Mesendoderm (in vitro differentiated cells): ENCODE measurements at regions not wholly inside any gene's neighbourhood (a gene's known extent, or its start where the extent isn't known, plus 50 kb on each side); places are given as distances from the start of the nearest gene placed in this dataset.

ENCODE experiments used
- DNase-seq: peaks from one replicate; pipeline ENCODE4 v3.0.0; 2013
- H2AK5ac ChIP-seq: 2 replicates; pipeline ENCODE4 v1.6.1; 2013; ENCODE audit warnings: low read length, inconsistent platforms
- H2BK120ac ChIP-seq: 2 replicates; pipeline ENCODE4 v1.6.1; 2013; ENCODE audit warnings: low read depth, mild to moderate bottlenecking, low read length, moderate library complexity, mixed read lengths
- H2BK15ac ChIP-seq: replicated peaks from 2 replicates; pipeline ENCODE4 v1.6.1; 2013; ENCODE audit warnings: low read depth, mild to moderate bottlenecking, moderate library complexity
- H2BK5ac ChIP-seq: 2 replicates; pipeline ENCODE4 v1.6.1; 2013; ENCODE audit warnings: low read length, inconsistent platforms
- H3K18ac ChIP-seq: 2 replicates; pipeline ENCODE4 v1.6.1; 2013; ENCODE audit warnings: mild to moderate bottlenecking, low read length, mixed read lengths
- H3K23ac ChIP-seq: one replicate; pipeline ENCODE4 v1.6.1; 2013; ENCODE audit warnings: low read length
- H3K27ac ChIP-seq: 2 replicates; pipeline ENCODE4 v1.5.1; 2013; ENCODE audit warnings: low read depth, mild to moderate bottlenecking, inconsistent platforms, low read length, moderate library complexity
- H3K27me3 ChIP-seq: 2 replicates; pipeline ENCODE4 v1.6.1; 2013; ENCODE audit warnings: low read length, control low read depth, mild to moderate bottlenecking, inconsistent platforms; ENCODE audit not compliant: insufficient read depth, poor library complexity
- H3K36me3 ChIP-seq: 2 replicates; pipeline ENCODE4 v1.6.1; 2013; ENCODE audit warnings: low read length, inconsistent platforms; ENCODE audit not compliant: control insufficient read depth, insufficient read depth
- H3K4ac ChIP-seq: one replicate; pipeline ENCODE4 v1.6.1; 2013; ENCODE audit warnings: low read depth, mild to moderate bottlenecking, low read length, moderate library complexity
- H3K4me1 ChIP-seq: 2 replicates; pipeline ENCODE4 v1.6.1; 2013; ENCODE audit warnings: low read depth, low read length, inconsistent platforms; ENCODE audit not compliant: control insufficient read depth
- H3K4me2 ChIP-seq: 2 replicates; pipeline ENCODE4 v1.6.1; 2013; ENCODE audit warnings: low read length
- H3K4me3 ChIP-seq: 2 replicates; pipeline ENCODE4 v1.5.1; 2013; ENCODE audit warnings: mild to moderate bottlenecking, low read length
- H3K56ac ChIP-seq: one replicate; pipeline ENCODE4 v1.6.1; 2013; ENCODE audit warnings: low read length
- H3K79me1 ChIP-seq: 2 replicates; pipeline ENCODE4 v1.6.1; 2013; ENCODE audit warnings: low read length, inconsistent platforms
- H3K79me2 ChIP-seq: 2 replicates; pipeline ENCODE4 v1.6.1; 2013; ENCODE audit warnings: mild to moderate bottlenecking, low read length; ENCODE audit not compliant: control insufficient read depth, insufficient read depth
- H3K9ac ChIP-seq: 2 replicates; pipeline ENCODE4 v1.6.1; 2013; ENCODE audit warnings: low read length, inconsistent platforms
- H4K5ac ChIP-seq: one replicate; pipeline ENCODE4 v1.6.1; 2013; ENCODE audit warnings: low read length
- H4K8ac ChIP-seq: one replicate; pipeline ENCODE4 v1.6.1; 2013; ENCODE audit warnings: low read depth, mild to moderate bottlenecking, control low read depth, low read length, moderate library complexity
- WGBS: extraction: QIAGEN DNeasy Blood & Tissue Kit; methylation state at CpG from one replicate; pipeline ENCODE4 v1.1.7; 2013; ENCODE audit warnings: low lambda C conversion rate, missing lambda C conversion rate; ENCODE audit not compliant: insufficient coverage; ENCODE audit errors: extremely low coverage; 5-methylcytosine and 5-hydroxymethylcytosine counted together

- Histone ChIP-seq H3K79me2 (no peaks in the 10 kb centered on the region), H2BK5ac (no peak overlapping the region), H2BK120ac (no peak overlapping the region), H3K9ac (no peak overlapping the region), H3K79me1 (no peaks in the 10 kb centered on the region), H3K4me2 (no peak overlapping the region), H2BK15ac (no peak overlapping the region), H3K36me3 (no peaks in the 10 kb centered on the region), H3K4ac (no peak overlapping the region), H3K4me1 (no peaks in the 10 kb centered on the region), H3K4me3 (no peak overlapping the region), H4K5ac (no peak overlapping the region), H3K27me3 (no peaks in the 10 kb centered on the region), H3K18ac (no peak overlapping the region), H4K8ac (no peak overlapping the region), H2AK5ac (no peak overlapping the region), H3K56ac (no peak overlapping the region), H3K27ac (no peak overlapping the region), H3K23ac (no peak overlapping the region)
- DNase-seq = no peak
- no CpG with 5 or more reads among the region's 3 CpGs for WGBS
Measured at GRCh38 chr20:55800552-55801245, 204.6 kb downstream of the CBLN4 start.

- Histone ChIP-seq H3K9ac (no peak overlapping the region), H4K5ac (no peak overlapping the region), H3K4me2 (no peak overlapping the region), H3K27me3 (no peaks in the 10 kb centered on the region), H3K79me1 (no peaks in the 10 kb centered on the region), H3K4me1 (no peaks in the 10 kb centered on the region), H3K23ac (no peak overlapping the region), H3K4ac (no peak overlapping the region), H2BK15ac (no peak overlapping the region), H3K18ac (no peak overlapping the region), H3K79me2 (no peaks in the 10 kb centered on the region), H4K8ac (no peak overlapping the region), H2BK5ac (no peak overlapping the region), H2AK5ac (no peak overlapping the region), H2BK120ac (no peak overlapping the region), H3K56ac (no peak overlapping the region), H3K36me3 (no peaks in the 10 kb centered on the region), H3K4me3 (no peak overlapping the region), H3K27ac (no peak overlapping the region)
- WGBS = no CpG with 5 or more reads among the region's 3 CpGs
- DNase-seq = no peak
Measured at GRCh38 chr20:55793986-55794385, 211.3 kb downstream of the CBLN4 start.

- H3K4ac ChIP-seq = no peak overlapping the region
- no peak overlapping the region for H3K4me3 ChIP-seq
- no peaks in the 10 kb centered on the region for H3K79me1 ChIP-seq
- no peak overlapping the region for H4K5ac ChIP-seq
- no peak overlapping the region for H3K9ac ChIP-seq
- no peaks in the 10 kb centered on the region for H3K36me3 ChIP-seq
- no peak overlapping the region for H2AK5ac ChIP-seq
- no peak overlapping the region for H2BK5ac ChIP-seq
- no peak for DNase-seq
- H3K4me1 ChIP-seq = no peaks in the 10 kb centered on the region
- no peak overlapping the region for H2BK120ac ChIP-seq
- H3K79me2 ChIP-seq = no peaks in the 10 kb centered on the region
- H3K4me2 ChIP-seq = no peak overlapping the region
- no peak overlapping the region for H4K8ac ChIP-seq
- H2BK15ac ChIP-seq = no peak overlapping the region
- H3K27me3 ChIP-seq = no peaks in the 10 kb centered on the region
- H3K18ac ChIP-seq = no peak overlapping the region
- H3K56ac ChIP-seq = no peak overlapping the region
- H3K23ac ChIP-seq = no peak overlapping the region
- no peak overlapping the region for H3K27ac ChIP-seq
Measured at GRCh38 chr20:55792049-55792448, 213.3 kb downstream of the CBLN4 start.

GRCh38 chr20:55790178-55790577 is 215.1 kb downstream of the CBLN4 start:
- Histone ChIP-seq H3K79me2 (no peaks in the 10 kb centered on the region), H4K5ac (no peak overlapping the region), H3K18ac (no peak overlapping the region), H3K9ac (no peak overlapping the region), H3K4ac (no peak overlapping the region), H3K23ac (no peak overlapping the region), H4K8ac (no peak overlapping the region), H3K4me1 (no peaks in the 10 kb centered on the region), H3K27me3 (no peaks in the 10 kb centered on the region), H3K4me2 (no peak overlapping the region), H3K79me1 (no peaks in the 10 kb centered on the region), H3K36me3 (no peaks in the 10 kb centered on the region), H2BK5ac (no peak overlapping the region), H2BK15ac (no peak overlapping the region), H3K4me3 (no peak overlapping the region), H3K27ac (no peak overlapping the region), H2AK5ac (no peak overlapping the region), H2BK120ac (no peak overlapping the region), H3K56ac (no peak overlapping the region)
- no peak for DNase-seq
- WGBS = no CpG with 5 or more reads among the region's 6 CpGs

- Histone ChIP-seq H3K18ac (no peak overlapping the region), H3K9ac (no peak overlapping the region), H2BK15ac (no peak overlapping the region), H3K79me2 (no peaks in the 10 kb centered on the region), H3K79me1 (no peaks in the 10 kb centered on the region), H4K8ac (no peak overlapping the region), H3K4me1 (no peaks in the 10 kb centered on the region), H2BK120ac (no peak overlapping the region), H3K56ac (no peak overlapping the region), H3K36me3 (no peaks in the 10 kb centered on the region), H2BK5ac (no peak overlapping the region), H3K27ac (no peak overlapping the region), H3K23ac (no peak overlapping the region), H3K4me3 (no peak overlapping the region), H4K5ac (no peak overlapping the region), H3K27me3 (no peaks in the 10 kb centered on the region), H2AK5ac (no peak overlapping the region), H3K4me2 (no peak overlapping the region), H3K4ac (no peak overlapping the region)
- WGBS = no CpG with 5 or more reads among the region's 2 CpGs
- no peak for DNase-seq
Measured at GRCh38 chr20:55784036-55784435, 221.3 kb downstream of the CBLN4 start.

GRCh38 chr20:55783381-55783780 is 221.9 kb downstream of the CBLN4 start:
- Histone ChIP-seq H2BK120ac (no peak overlapping the region), H3K56ac (no peak overlapping the region), H3K79me1 (no peaks in the 10 kb centered on the region), H3K27me3 (no peaks in the 10 kb centered on the region), H3K4me3 (no peak overlapping the region), H3K4me1 (no peaks in the 10 kb centered on the region), H2BK5ac (no peak overlapping the region), H3K18ac (no peak overlapping the region), H3K36me3 (no peaks in the 10 kb centered on the region), H2AK5ac (no peak overlapping the region), H3K27ac (no peak overlapping the region), H4K8ac (no peak overlapping the region), H3K4ac (no peak overlapping the region), H3K4me2 (no peak overlapping the region), H3K79me2 (no peaks in the 10 kb centered on the region), H3K23ac (no peak overlapping the region), H3K9ac (no peak overlapping the region), H2BK15ac (no peak overlapping the region), H4K5ac (no peak overlapping the region)
- DNase-seq = no peak
- no CpG with 5 or more reads among the region's 3 CpGs for WGBS
